ENCODE measurements at regions not wholly inside any gene's neighbourhood (a gene's known extent, or its start where the extent isn't known, plus 50 kb on each side); places are given as distances from the start of the nearest gene placed in this dataset.
"Not testable (repeated sequence)": the region's sequence is repeated elsewhere in the genome, so short reads cannot be mapped to it uniquely, and the experiment has no call there.

- peaks cover 2% of the 10 kb centered on the region for H3K27me3 Mint-ChIP-seq
- H3K36me3 Mint-ChIP-seq (ENCODE audit: low read depth): no peaks in the 10 kb centered on the region
- no peak for ATAC-seq
- no peak for DNase-seq
- CTCF ChIA-PET: interaction anchor here (0.6 to 1.0 kb wide), 3 partner anchors 101 to 304 kb away, joined by 3 read pairs; no protein-coding TSS in a partner anchor
- no peaks in the 10 kb centered on the region for H3K4me1 Mint-ChIP-seq
- no peak overlapping the region for H3K4me3 Mint-ChIP-seq
- H3K27ac Mint-ChIP-seq: no peak overlapping the region
- POLR2A ChIA-PET: no interaction called here
- intact Hi-C loops (cut with DNase I, micrococcal nuclease): no loop called here
- no peaks in the 10 kb centered on the region for H3K9me3 Mint-ChIP-seq (ENCODE audit: low read depth)
Measured at GRCh38 chr5:17089001-17089400, 128.4 kb upstream of the BASP1 start.

GRCh38 chr5:17089690-17090089 is 127.7 kb upstream of the BASP1 start:
- CTCF ChIA-PET: interaction anchor here (0.6 to 1.0 kb wide), 3 partner anchors 100 to 305 kb away, joined by 3 read pairs; no protein-coding TSS in a partner anchor
- Mint-ChIP-seq H3K36me3 (ENCODE audit: low read depth) (no peaks in the 10 kb centered on the region), H3K9me3 (ENCODE audit: low read depth) (no peaks in the 10 kb centered on the region)

DNA sequence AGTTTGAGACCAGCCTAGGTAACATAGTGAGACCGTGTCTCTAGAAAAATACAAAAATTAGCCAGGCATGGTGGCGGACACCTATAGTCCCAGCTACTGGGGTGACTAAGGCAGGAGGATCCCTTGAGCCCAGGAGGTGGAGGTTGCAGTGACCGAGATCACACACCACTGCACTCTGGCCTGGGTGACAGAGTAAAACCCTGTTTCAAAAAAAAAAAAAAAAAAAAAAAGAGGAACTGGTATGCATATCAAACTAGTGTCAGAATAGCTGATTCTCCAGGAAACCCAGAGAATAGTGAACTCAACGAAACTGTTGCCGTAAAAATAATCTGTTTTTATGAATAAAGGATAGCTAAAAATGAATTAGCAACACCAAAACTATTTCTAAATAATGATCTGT is 126.6 kb upstream of the BASP1 start:
- Mint-ChIP-seq H3K4me1 (no peaks in the 10 kb centered on the region), H3K4me3 (no peak overlapping the region), H3K27me3 (peaks cover 2% of the 10 kb centered on the region), H3K36me3 (ENCODE audit: low read depth) (no peaks in the 10 kb centered on the region), H3K9me3 (ENCODE audit: low read depth) (no peaks in the 10 kb centered on the region), H3K27ac (no peak overlapping the region)
- ChIA-PET POLR2A (no interaction called here), CTCF (no interaction called here)
- intact Hi-C loops (cut with DNase I, micrococcal nuclease): no loop called here
- DNase-seq (no peak), ATAC-seq (no peak)

More at GRCh38 chr5:17089690-17090089, 127.7 kb upstream of the BASP1 start:
- Mint-ChIP-seq H3K27ac (no peak overlapping the region), H3K4me3 (no peak overlapping the region), H3K4me1 (no peaks in the 10 kb centered on the region), H3K27me3 (peaks cover 2% of the 10 kb centered on the region)
- POLR2A ChIA-PET: no interaction called here
- DNase-seq (no peak), ATAC-seq (no peak)
- intact Hi-C loops (cut with DNase I, micrococcal nuclease): no loop called here

DNA sequence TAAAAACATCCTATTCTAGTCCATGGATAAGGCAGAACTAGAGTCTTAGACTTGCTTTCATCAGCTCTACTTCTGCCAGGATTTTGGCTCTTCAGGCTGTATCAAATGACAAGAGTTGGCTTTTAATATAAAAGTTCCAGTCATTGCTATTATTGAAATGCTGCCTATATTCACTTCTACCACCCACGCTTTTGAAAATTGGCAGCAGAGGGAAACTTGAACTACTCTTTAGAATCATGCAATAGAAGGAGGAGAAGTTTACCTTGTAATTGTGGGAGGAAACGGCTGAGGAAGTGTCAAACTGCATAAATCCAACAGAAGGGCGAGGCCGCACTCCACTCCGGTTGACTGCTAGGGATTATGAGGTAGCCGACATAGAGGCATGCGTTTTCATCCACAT is 122.6 kb upstream of the BASP1 start:
- CTCF ChIA-PET: no interaction called here
- POLR2A ChIA-PET: no interaction called here
- peaks cover 2% of the 10 kb centered on the region for H3K27me3 Mint-ChIP-seq
- no peak overlapping the region for H3K27ac Mint-ChIP-seq
- no peaks in the 10 kb centered on the region for H3K9me3 Mint-ChIP-seq (ENCODE audit: low read depth)
- H3K4me1 Mint-ChIP-seq: no peaks in the 10 kb centered on the region
- DNase-seq (no peak), ATAC-seq (no peak)
- no peaks in the 10 kb centered on the region for H3K36me3 Mint-ChIP-seq (ENCODE audit: low read depth)
- intact Hi-C loops (cut with DNase I, micrococcal nuclease): no loop called here
- H3K4me3 Mint-ChIP-seq: no peak overlapping the region

GRCh38 chr5:17096952-17097695 is 120.3 kb upstream of the BASP1 start:
- no peak for ATAC-seq
- CTCF ChIA-PET: interaction anchor here (0.6 kb wide), 1 partner anchor 251 kb away, joined by 3 read pairs; no protein-coding TSS in a partner anchor

GRCh38 chr5:17099946-17100345 is 117.5 kb upstream of the BASP1 start:
- intact Hi-C loops (cut with DNase I, micrococcal nuclease): no loop called here
- CTCF ChIA-PET: no interaction called here
- ATAC-seq: no peak

More at GRCh38 chr5:17096952-17097695, 120.3 kb upstream of the BASP1 start:
- Mint-ChIP-seq H3K36me3 (ENCODE audit: low read depth) (no peaks in the 10 kb centered on the region), H3K27ac (no peak overlapping the region), H3K4me3 (no peak overlapping the region), H3K4me1 (no peaks in the 10 kb centered on the region), H3K9me3 (ENCODE audit: low read depth) (no peaks in the 10 kb centered on the region), H3K27me3 (no peaks in the 10 kb centered on the region)
- intact Hi-C loops (cut with DNase I, micrococcal nuclease): no loop called here
- POLR2A ChIA-PET: no interaction called here
- DNase-seq: no peak

DNA sequence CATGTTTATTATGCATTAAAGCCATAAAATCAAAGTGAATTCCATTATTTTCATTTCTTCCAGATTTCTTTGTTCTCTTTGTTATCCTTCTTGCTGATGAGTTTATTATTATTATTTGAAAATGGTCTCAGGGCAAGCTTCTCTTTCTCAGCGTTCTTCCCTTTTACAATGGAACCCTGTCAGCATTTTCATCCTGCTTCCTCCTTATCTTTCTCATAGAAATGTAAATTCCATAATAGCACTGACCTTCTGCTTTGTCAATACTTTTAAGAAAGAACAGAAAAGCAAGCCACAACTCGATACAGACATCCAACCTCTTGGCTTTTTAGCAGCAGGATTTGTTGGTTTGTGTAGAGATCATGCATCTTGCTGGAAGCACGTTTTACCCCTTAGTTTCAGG is 114.0 kb upstream of the BASP1 start:
- H3K4me3 Mint-ChIP-seq: no peak overlapping the region

More at GRCh38 chr5:17099946-17100345, 117.5 kb upstream of the BASP1 start:
- H3K9me3 Mint-ChIP-seq (ENCODE audit: low read depth): no peaks in the 10 kb centered on the region
- no peak overlapping the region for H3K4me3 Mint-ChIP-seq
- no peaks in the 10 kb centered on the region for H3K36me3 Mint-ChIP-seq (ENCODE audit: low read depth)
- H3K27me3 Mint-ChIP-seq: no peaks in the 10 kb centered on the region
- DNase-seq: no peak
- POLR2A ChIA-PET: no interaction called here
- H3K4me1 Mint-ChIP-seq: no peaks in the 10 kb centered on the region
- H3K27ac Mint-ChIP-seq: no peak overlapping the region

DNA sequence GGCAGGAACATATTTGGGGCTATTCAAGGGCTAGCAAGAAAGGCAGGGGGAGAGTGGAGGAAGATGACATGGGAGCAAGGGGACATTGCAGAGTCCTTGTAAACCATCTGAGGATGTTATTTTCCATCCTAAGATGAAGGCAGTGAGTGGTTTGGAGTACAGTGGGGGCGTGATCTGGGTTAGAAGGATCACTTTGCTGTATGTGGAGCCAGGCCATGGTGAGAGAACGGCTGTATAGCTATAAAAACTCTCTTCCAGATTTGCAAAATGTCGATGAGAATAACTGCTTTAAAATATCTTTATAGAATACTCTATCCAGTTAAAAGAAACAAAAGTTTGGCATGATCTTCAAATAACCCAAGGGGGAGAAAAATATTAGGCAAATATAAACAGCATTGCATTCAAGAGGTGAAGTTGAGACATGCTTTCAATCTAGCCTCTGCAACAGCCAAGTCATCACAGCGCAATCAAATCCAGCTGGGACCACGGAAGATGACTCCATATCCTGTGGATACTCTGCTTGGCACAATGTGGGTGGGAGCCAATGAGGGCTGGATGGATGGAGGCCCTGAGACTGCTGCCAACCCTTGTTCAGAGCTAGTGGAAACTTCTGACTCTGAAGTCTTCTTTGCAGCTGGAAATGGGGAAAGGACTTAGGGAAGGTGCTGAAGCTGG is 111.5 kb upstream of the BASP1 start:
- POLR2A ChIA-PET: no interaction called here
- H3K27me3 Mint-ChIP-seq: no peaks in the 10 kb centered on the region
- no peaks in the 10 kb centered on the region for H3K36me3 Mint-ChIP-seq (ENCODE audit: low read depth)
- intact Hi-C loops (cut with DNase I, micrococcal nuclease): no loop called here
- H3K27ac Mint-ChIP-seq: no peak overlapping the region
- CTCF ChIA-PET: no interaction called here
- ATAC-seq (no peak), DNase-seq (no peak)
- H3K4me1 Mint-ChIP-seq: no peaks in the 10 kb centered on the region
- H3K4me3 Mint-ChIP-seq: no peak overlapping the region
- no peaks in the 10 kb centered on the region for H3K9me3 Mint-ChIP-seq (ENCODE audit: low read depth)

More for the DNA sequence above, 114.0 kb upstream of the BASP1 start:
- H3K9me3 Mint-ChIP-seq (ENCODE audit: low read depth): no peaks in the 10 kb centered on the region
- CTCF ChIA-PET: no interaction called here
- intact Hi-C loops (cut with DNase I, micrococcal nuclease): no loop called here
- DNase-seq: no peak
- no peaks in the 10 kb centered on the region for H3K4me1 Mint-ChIP-seq
- H3K36me3 Mint-ChIP-seq (ENCODE audit: low read depth): no peaks in the 10 kb centered on the region
- no peak for ATAC-seq
- H3K27ac Mint-ChIP-seq: no peak overlapping the region
- no peaks in the 10 kb centered on the region for H3K27me3 Mint-ChIP-seq
- POLR2A ChIA-PET: no interaction called here

- no peaks in the 10 kb centered on the region for H3K27me3 Mint-ChIP-seq
- H3K36me3 Mint-ChIP-seq (ENCODE audit: low read depth): no peaks in the 10 kb centered on the region
- H3K4me1 Mint-ChIP-seq: no peaks in the 10 kb centered on the region
- no peak overlapping the region for H3K27ac Mint-ChIP-seq
- POLR2A ChIA-PET: no interaction called here
- intact Hi-C loops (cut with DNase I, micrococcal nuclease): no loop called here
- H3K9me3 Mint-ChIP-seq (ENCODE audit: low read depth): no peaks in the 10 kb centered on the region
- DNase-seq: no peak
- ATAC-seq: no peak
- CTCF ChIA-PET: interaction anchor here (1.4 kb wide), 1 partner anchor 26 kb away, joined by 3 read pairs; no protein-coding TSS in a partner anchor
- no peak overlapping the region for H3K4me3 Mint-ChIP-seq
Measured at GRCh38 chr5:17106521-17106920, 110.9 kb upstream of the BASP1 start.

DNA sequence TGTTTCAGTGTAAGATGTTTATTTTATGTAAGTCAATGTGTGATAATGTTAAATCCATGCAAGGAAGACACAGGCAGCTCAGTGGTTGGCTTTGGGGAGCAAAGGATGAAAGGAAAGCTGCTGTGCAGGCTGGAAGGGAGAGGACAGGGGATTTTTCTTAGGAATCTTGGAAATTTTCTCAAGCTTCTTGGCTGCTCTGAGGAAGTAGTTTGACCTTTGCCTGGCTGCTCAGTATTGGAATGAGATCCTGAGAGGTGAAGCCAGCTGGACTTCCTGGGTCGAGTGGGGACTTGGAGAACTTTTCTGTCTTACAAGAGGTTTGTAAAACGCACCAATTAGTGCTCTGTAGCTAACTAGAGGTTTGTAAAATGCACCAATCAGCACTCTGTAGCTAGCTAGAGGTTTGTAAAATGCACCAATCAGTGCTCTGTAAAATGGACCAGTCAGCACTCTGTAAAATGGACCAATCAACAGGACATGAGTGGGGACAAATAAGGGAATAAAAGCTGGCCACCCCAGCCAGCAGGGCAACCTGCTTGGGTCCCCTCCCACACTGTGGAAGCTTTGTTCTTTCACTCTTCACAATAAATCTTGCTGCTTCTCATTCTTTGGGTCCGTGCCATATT is 105.2 kb upstream of the BASP1 start:
- intact Hi-C loops (cut with DNase I, micrococcal nuclease); H3K27ac Mint-ChIP-seq; DNase-seq; H3K4me1 Mint-ChIP-seq; ATAC-seq; H3K36me3 Mint-ChIP-seq (ENCODE audit: low read depth); H3K27me3 Mint-ChIP-seq; H3K4me3 Mint-ChIP-seq; H3K9me3 Mint-ChIP-seq (ENCODE audit: low read depth); POLR2A ChIA-PET: not testable (repeated sequence)
- CTCF ChIA-PET: interaction anchor here (1.0 kb wide), 1 partner anchor 20 kb away, joined by 3 read pairs; no protein-coding TSS in a partner anchor

GRCh38 chr5:17113174-17113958 is 104.1 kb upstream of the BASP1 start:
- no peak overlapping the region for H3K27ac Mint-ChIP-seq
- DNase-seq (no peak), ATAC-seq (no peak)
- ChIA-PET CTCF (interaction anchor here (1.0 kb wide), 1 partner anchor 19 kb away, joined by 3 read pairs; no protein-coding TSS in a partner anchor), POLR2A (no interaction called here)
- peaks cover under 1% of the 10 kb centered on the region for H3K4me1 Mint-ChIP-seq
- intact Hi-C loops (cut with DNase I, micrococcal nuclease): no loop called here
- H3K4me3 Mint-ChIP-seq: no peak overlapping the region
- H3K36me3 Mint-ChIP-seq (ENCODE audit: low read depth): no peaks in the 10 kb centered on the region
- no peaks in the 10 kb centered on the region for H3K9me3 Mint-ChIP-seq (ENCODE audit: low read depth)
- no peaks in the 10 kb centered on the region for H3K27me3 Mint-ChIP-seq

All from activated CD4-positive, alpha-beta T cell treated with anti-CD3 and anti-CD28 coated beads for 36 hours (primary cell).